Pancreas (tissue), 10 donors: ENCODE measurements at regions not wholly inside any gene's neighbourhood (a gene's known extent, or its start where the extent isn't known, plus 50 kb on each side); places are given as distances from the start of the nearest gene placed in this dataset.

ENCODE experiments used
- ATAC-seq, 4 donors: fragments of 200-7000 bp; cut with Tn5 transposase; one replicate each; pipeline versions ENCODE4 v1.8.0 to v1.9.1; 2020; ENCODE audit warnings: mild to moderate bottlenecking in 4 of 4, moderate library complexity in 4 of 4
- DNase-seq, 6 donors: peaks; one replicate each; pipeline ENCODE4 v3.0.0-alpha.2; 2020
- FAIRE-seq: peaks from 2 replicates; lab custom pipeline; 2012; peaks lifted over from hg19 to GRCh38; lab: Jason Lieb, UNC
- H3K27ac ChIP-seq, 4 donors: fragments of 200-600 bp; sonication (generic); 1 replicate in 3 of 4; 2 replicates in 1 of 4; pipeline versions ENCODE4 v1.5.0 to v1.8.0; 2020
- H3K27me3 ChIP-seq, 4 donors: fragments of 200-600 bp; one replicate each; pipeline ENCODE4 v1.8.0; 2021
- H3K36me3 ChIP-seq, 3 donors: fragments of 200-600 bp; sonication (generic) in 1 of 3; one replicate each; pipeline versions ENCODE4 v1.5.0 to v1.8.0; 2020 to 2021
- H3K4me1 ChIP-seq, 3 donors: fragments of 200-600 bp; one replicate each; pipeline ENCODE4 v1.8.0; 2021
- H3K4me3 ChIP-seq, 4 donors: fragments of 200-600 bp; sonication (generic) in 2 of 4; one replicate each; pipeline versions ENCODE4 v1.5.0 to v1.8.0; 2020 to 2021
- H3K9me3 ChIP-seq, 4 donors: fragments of 200-600 bp; one replicate each; pipeline ENCODE4 v1.8.0; 2021
- CTCF ChIP-seq, 4 donors: fragments of 200-600 bp; sonication (generic) in 3 of 4; IDR thresholded peaks; one replicate each; pipeline versions ENCODE4 v1.5.0 to v1.8.0; 2021; ENCODE audit warnings: antibody characterized with exemption in 4 of 4
- WGBS, 2 donors: extraction: QIAGEN DNeasy Blood & Tissue Kit; methylation state at CpG; one replicate each; pipeline ENCODE4 v1.1.7; 2013; 5-methylcytosine and 5-hydroxymethylcytosine counted together
- intact Hi-C, 3 donors: fragments of 100-400 bp; cut with DNase I; formaldehyde crosslinking; loops; one replicate each; pipeline versions ENCODE4 v1.11.1 to v1.14.2; 2022
- donor health status: healthy with polysubstance abuse.
- donor health status: DM: no; HTN: no; CAD: no; lungs with moderate emphysema.
- donor health status: DM: no; HTN: no; CAD: no.
- donor health status: control.
- donor health status: control.
- donor health status: Bipolar disorder and iron deficiency.
- donor health status: DM: yes; HTN: yes; CAD: no.
- donor health status: DM: no; HTN: no; CAD: no.
- donor health status: DM: no; HTN: no; CAD: no.
- donor health status: DM: yes; HTN: yes; CAD: no.

- H3K27me3 ChIP-seq = no peaks in the 10 kb centered on the region
- FAIRE-seq = no peak
- no peaks in the 10 kb centered on the region for H3K9me3 ChIP-seq
- H3K4me3 ChIP-seq = no peak overlapping the region
- no peak overlapping the region for H3K27ac ChIP-seq
- H3K4me1 ChIP-seq = no peaks in the 10 kb centered on the region
- intact Hi-C loops = no loop called here
- WGBS, 2 donors = 79 to 91% methylated on average over 4 of the region's 4 CpGs
- no peak for DNase-seq
- no peak for TF ChIP-seq CTCF (IDR thresholded peaks at IDR 0.05)
- no peaks in the 10 kb centered on the region for H3K36me3 ChIP-seq
- no peak for ATAC-seq
Measured at GRCh38 chr1:64335636-64336035, 132.2 kb downstream of the UBE2U start.

- DNase-seq = no peak
- FAIRE-seq = no peak
- H3K4me3 ChIP-seq = no peak overlapping the region
- no peaks in the 10 kb centered on the region for H3K36me3 ChIP-seq
- no peaks in the 10 kb centered on the region for H3K4me1 ChIP-seq
- peak in 1 of 4 donors; percentile 32 for ATAC-seq
- intact Hi-C loops = no loop called here
- 81 to 83% methylated on average over 4 of the region's 4 CpGs for WGBS, 2 donors
- no peak for TF ChIP-seq CTCF (IDR thresholded peaks at IDR 0.05)
- no peaks in the 10 kb centered on the region for H3K27me3 ChIP-seq
- H3K27ac ChIP-seq = no peak overlapping the region
- H3K9me3 ChIP-seq = no peaks in the 10 kb centered on the region
Measured at GRCh38 chr1:64337475-64337874, 132.5 kb upstream of the CACHD1 start.

GRCh38 chr1:64337926-64338325 is 132.0 kb upstream of the CACHD1 start:
- Histone ChIP-seq H3K4me3 (no peak overlapping the region), H3K36me3 (no peaks in the 10 kb centered on the region), H3K4me1 (no peaks in the 10 kb centered on the region), H3K27me3 (no peaks in the 10 kb centered on the region), H3K27ac (no peak overlapping the region), H3K9me3 (no peaks in the 10 kb centered on the region)
- TF ChIP-seq CTCF (IDR thresholded peaks at IDR 0.05) = no peak
- intact Hi-C loops = no loop called here
- FAIRE-seq (no peak), ATAC-seq (no peak), DNase-seq (no peak)
- 62 to 75% methylated on average over 4 of the region's 4 CpGs for WGBS, 2 donors

- FAIRE-seq = no peak
- Histone ChIP-seq H3K4me3 (no peak overlapping the region), H3K36me3 (no peaks in the 10 kb centered on the region), H3K4me1 (no peaks in the 10 kb centered on the region), H3K9me3 (no peaks in the 10 kb centered on the region), H3K27ac (no peak overlapping the region), H3K27me3 (no peaks in the 10 kb centered on the region)
- no peak for ATAC-seq
- no peak for DNase-seq
- intact Hi-C loops = no loop called here
- 92 to 98% methylated on average over 2 of the region's 2 CpGs for WGBS, 2 donors
- no peak for TF ChIP-seq CTCF (IDR thresholded peaks at IDR 0.05)
Measured at GRCh38 chr1:64340361-64340760, 129.6 kb upstream of the CACHD1 start.

GRCh38 chr1:64343105-64343822 is 126.7 kb upstream of the CACHD1 start:
- Histone ChIP-seq H3K9me3 (no peaks in the 10 kb centered on the region), H3K4me1 (no peaks in the 10 kb centered on the region), H3K27ac (no peak overlapping the region), H3K27me3 (no peaks in the 10 kb centered on the region), H3K4me3 (no peak overlapping the region), H3K36me3 (no peaks in the 10 kb centered on the region)
- DNase-seq (no peak), FAIRE-seq (no peak), ATAC-seq (peak in 1 of 4 donors; percentile 44)
- no peak for TF ChIP-seq CTCF (IDR thresholded peaks at IDR 0.05)
- intact Hi-C loops = no loop called here
- WGBS, 2 donors = 77 to 83% methylated on average over 6 of the region's 6 CpGs
